HG03135 (cell line): ENCODE measurements at regions not wholly inside any gene's neighbourhood (a gene's known extent, or its start where the extent isn't known, plus 50 kb on each side); places are given as distances from the start of the nearest gene placed in this dataset.

Experiments used
- ATAC-seq: cut with Tn5 transposase; IDR thresholded peaks from one replicate; pipeline ENCODE4 v1.9.1; 2021; ENCODE audit warnings: mild to moderate bottlenecking, moderate library complexity; ENCODE audit not compliant: unreplicated experiment

DNA sequence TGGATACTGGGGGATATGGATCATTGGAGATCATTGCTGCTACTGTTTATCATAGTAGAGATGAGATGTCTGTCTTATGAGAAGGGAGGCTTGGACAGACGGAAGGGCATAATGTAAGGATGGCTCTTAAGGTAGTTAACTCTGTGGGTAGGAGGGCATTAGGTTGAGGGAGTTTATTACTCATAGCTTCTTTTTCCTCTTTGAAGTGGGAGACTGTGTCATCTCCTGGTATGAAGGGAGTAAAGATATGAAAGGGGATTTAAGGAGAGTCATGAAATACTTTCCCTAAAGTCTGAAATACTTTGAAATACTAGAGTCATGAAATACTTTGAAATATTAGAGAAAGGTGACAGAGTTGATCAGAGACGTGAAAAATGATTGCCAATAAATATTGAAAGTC lies 255.5 kb upstream of the PITX2 start:
- no peak for ATAC-seq

DNA sequence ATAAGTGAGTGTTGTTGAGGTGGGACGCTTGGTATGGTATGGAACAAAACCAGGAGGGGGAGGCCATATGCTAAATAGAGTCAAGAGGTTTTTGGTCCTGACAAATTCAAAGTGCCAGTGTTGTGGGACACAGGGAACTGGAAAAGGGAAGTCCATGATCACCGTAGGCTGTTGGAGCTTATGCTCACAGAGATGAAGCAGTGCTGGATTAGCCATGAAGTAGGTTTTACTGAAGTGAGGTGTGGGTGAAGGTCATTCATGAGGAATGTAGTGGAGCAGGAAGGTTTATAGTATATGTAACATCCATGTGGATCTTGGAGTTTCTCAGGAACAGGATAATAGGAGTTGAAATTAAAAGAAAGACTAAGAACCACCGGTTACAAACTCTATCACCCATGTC lies 256.1 kb upstream of the PITX2 start:
- no peak for ATAC-seq

DNA sequence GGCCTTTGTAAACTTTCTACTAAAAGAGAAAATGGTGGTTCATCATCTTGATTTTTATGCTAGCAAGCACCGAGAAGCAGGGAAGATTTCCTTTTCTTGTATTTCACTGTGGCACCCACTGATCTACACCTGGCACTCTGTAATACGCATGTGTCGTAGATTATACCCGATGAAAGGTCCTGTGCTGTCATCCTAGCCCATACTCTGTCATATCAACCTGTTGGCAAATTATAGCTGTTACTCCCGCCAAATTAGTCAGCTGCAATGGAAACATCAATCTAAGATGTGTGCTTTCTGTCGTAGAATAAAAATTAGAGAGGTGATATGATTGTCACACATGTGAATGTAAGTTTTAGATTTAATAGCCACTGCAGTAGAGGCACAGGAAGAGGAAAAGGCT lies 263.4 kb upstream of the PITX2 start:
- no peak for ATAC-seq

GRCh38 chr4:110886856-110887255 lies 264.0 kb upstream of the PITX2 start:
- ATAC-seq = no peak

- no peak for ATAC-seq
Observed at GRCh38 chr4:110897784-110898183, 274.9 kb upstream of the PITX2 start.

- ATAC-seq = peak; percentile 81
Observed at GRCh38 chr4:110898290-110898689, 275.4 kb upstream of the PITX2 start.

GRCh38 chr4:110900213-110900769 lies 277.4 kb upstream of the PITX2 start:
- no peak for ATAC-seq

DNA sequence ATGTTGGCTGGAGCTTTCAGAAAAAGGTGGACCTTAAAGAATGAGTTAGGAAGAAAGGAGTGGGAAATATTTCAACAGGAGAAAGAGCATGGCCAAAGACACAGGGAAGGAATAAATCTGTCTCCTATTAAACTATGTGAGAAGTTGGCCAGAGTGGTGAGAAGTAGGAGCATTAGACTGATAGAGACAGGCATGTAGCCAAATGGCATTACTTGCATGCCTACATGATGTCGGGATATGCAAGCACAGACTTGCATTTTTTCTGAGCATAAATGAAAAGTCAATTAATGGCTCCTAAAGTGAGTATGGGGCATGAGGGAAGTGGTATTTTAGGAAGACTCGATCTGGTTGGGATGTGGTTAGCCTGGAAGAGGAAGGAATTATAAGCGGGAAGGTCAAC lies 279.6 kb upstream of the PITX2 start:
- ATAC-seq = no peak

- no peak for ATAC-seq
Observed at GRCh38 chr4:110904435-110905065, 281.7 kb upstream of the PITX2 start.

DNA sequence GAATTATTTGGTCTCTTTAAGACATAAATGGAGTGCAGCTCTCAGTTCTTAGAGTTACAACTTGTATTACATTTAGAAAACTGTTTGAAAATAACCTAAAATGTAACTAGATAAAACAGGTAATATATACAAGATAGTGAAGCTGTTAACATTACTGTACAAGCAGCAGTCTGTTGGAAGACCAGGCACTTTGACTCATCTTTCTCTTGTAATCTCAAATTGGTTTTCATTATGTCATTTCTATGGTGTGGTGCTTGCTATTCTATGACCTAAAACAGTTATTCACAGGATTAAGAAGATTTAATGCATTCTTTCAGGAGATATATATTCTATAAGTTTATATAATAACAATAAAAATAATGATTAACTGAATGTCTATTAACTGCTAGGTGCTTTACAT lies 282.5 kb upstream of the PITX2 start:
- ATAC-seq = no peak

GRCh38 chr4:110907801-110908313 lies 285.0 kb upstream of the PITX2 start:
- no peak for ATAC-seq

DNA sequence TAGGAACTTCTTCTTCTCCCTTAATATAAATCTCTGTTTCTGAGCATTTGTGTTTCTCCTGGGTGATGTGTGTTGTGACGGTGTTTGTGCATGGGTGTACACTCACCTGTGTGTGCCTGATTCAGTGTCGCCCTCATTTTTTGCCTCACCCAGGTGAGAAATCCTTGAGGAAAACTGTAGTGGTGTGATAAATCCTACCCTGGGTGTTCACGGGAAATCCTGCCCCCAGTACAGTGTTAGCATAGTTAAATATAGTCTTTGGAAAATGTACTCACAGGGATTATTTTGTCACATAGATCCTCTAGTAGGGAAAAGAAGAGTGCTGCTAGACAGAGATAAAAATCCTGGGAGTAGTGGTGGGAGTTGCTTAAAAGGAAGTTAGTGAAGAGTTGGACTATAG lies 291.9 kb upstream of the PITX2 start:
- no peak for ATAC-seq

- no peak for ATAC-seq
Observed at GRCh38 chr4:110915301-110915700, 292.4 kb upstream of the PITX2 start.

DNA sequence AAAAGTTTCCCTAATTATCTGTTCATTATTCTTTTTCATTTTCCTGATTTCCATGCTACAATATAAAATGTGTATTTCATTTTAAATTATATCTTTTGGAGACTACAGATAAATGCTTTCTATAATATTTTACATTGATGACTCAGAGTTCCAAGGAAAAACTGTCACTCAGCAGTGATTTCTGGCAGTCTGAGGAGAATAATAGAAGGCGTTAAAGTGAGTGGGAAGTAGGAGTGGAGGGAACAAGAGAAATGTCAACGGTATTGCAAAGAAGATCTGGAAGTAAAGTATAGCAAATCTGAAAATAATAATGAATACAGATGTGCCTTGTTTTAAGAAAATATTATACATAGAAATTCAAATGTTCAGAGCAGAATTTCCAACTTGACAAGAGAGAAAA lies 293.6 kb upstream of the PITX2 start:
- ATAC-seq = no peak

DNA sequence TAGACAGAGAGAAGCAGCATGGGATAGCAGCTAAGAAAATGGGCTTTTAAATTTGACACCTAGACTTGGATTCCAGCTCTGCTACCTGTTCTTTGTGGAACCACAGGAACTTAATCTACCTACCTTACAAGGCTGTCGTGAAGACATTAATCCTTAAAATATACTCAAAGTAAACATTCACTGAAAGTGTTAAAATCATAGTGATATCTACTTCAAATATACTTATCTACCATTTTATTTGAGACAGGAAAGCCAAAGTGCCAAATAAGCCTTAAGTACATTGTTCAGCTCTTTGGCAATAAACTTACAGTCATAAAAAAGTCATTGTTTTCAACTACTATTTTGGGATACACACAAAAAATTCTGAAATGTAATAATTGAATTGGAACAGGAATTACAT lies 295.0 kb upstream of the PITX2 start:
- no peak for ATAC-seq

GRCh38 chr4:110920990-110921389 lies 298.1 kb upstream of the PITX2 start:
- no peak for ATAC-seq

DNA sequence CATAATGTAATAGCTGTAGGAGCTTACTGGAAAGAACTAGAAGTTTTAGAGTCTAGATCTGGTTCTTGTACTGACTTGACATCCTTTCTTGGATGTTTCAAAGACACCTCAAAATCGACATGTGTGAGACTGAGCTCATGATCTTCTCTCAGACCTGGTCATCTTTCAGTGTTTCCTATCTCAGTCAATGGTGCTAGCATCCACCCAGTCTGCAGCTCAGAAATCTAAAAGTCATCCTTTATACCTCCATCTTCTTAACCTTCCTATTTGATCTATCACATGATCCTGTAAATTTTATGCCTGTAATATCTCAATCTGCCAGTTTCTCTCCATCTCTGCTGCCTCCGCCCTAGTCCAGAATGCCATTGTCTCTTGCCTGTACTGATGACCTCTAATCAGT lies 301.9 kb upstream of the PITX2 start:
- ATAC-seq = no peak

- no peak for ATAC-seq
Observed at GRCh38 chr4:110926841-110927400, 304.0 kb upstream of the PITX2 start.

DNA sequence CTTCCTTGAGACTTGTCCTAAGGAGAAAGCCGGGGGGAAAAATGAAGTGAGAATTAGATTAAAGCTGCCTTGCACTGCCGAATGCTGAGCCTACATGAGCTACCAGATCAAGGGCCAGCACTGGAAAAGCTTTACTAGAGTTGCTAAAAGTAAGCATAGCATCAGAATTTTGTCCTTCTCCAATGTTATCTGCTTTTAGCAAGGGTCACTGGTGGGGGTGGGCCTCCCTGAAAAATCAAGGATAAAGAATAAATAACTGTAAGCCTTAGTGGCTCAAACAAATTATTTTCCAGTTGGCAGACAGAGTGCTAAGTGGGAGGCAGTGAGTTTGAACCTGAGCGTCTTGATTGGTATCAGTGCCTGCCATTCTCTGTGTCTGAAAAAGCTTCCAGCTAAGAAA lies 310.5 kb upstream of the PITX2 start:
- no peak for ATAC-seq

DNA sequence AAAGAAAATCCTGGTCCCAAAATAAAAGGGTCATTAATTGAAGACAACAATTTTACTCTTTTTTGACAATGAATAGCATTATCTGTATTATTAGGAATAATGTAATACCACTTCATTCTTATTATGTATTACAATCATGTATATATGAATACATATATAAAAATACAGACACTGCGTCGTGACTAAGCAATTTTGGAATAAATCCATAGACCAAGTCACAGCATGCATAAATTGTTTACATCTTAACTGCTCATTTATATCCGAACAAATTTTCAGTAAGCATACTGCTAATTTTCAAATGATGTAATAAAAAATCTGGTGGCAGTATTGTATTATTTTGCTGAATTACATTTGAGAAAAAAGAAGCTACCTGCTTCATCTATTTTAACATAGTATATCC lies 321.6 kb upstream of the PITX2 start:
- no peak for ATAC-seq

- no peak for ATAC-seq
Observed at GRCh38 chr4:110945600-110945999, 322.7 kb upstream of the PITX2 start.

GRCh38 chr4:110949542-110949941 lies 326.7 kb upstream of the PITX2 start:
- ATAC-seq = no peak

- no peak for ATAC-seq
Observed at GRCh38 chr4:110950731-110951130, 327.9 kb upstream of the PITX2 start.
